H7 (cell line): ENCODE measurements at regions not wholly inside any gene's neighbourhood (a gene's known extent, or its start where the extent isn't known, plus 50 kb on each side); places are given as distances from the start of the nearest gene placed in this dataset.

ENCODE experiments used
- DNase-seq: peaks from one replicate; pipeline ENCODE4 v3.0.0; 2012
- H3K27me3 ChIP-seq: 2 replicates; pipeline ENCODE4 v1.6.0; 2011; ENCODE audit warnings: mild to moderate bottlenecking, low read length; ENCODE audit not compliant: control insufficient read depth, insufficient read depth
- H3K36me3 ChIP-seq: replicated peaks from 2 replicates; pipeline ENCODE4 v1.5.1; 2011; ENCODE audit warnings: low read length; ENCODE audit not compliant: control insufficient read depth, insufficient read depth
- H3K4me3 ChIP-seq: 2 replicates; pipeline ENCODE4 v1.5.1; 2011; ENCODE audit warnings: low read depth, mild to moderate bottlenecking, control low read depth, low read length, moderate library complexity; ENCODE audit not compliant: insufficient read depth

GRCh38 chr10:57973451-57973850 lies 294.2 kb downstream of the IPMK start:
- Histone ChIP-seq H3K36me3 (no peaks in the 10 kb centered on the region), H3K4me3 (no peak overlapping the region), H3K27me3 (no peaks in the 10 kb centered on the region)
- DNase-seq = no peak

- no peak overlapping the region for H3K4me3 ChIP-seq
- DNase-seq = no peak
- H3K36me3 ChIP-seq = no peaks in the 10 kb centered on the region
- H3K27me3 ChIP-seq = no peaks in the 10 kb centered on the region
Observed at GRCh38 chr10:57972783-57973182, 294.9 kb downstream of the IPMK start.

GRCh38 chr10:57968328-57969016 lies 299.2 kb downstream of the IPMK start:
- DNase-seq = no peak
- no peaks in the 10 kb centered on the region for H3K27me3 ChIP-seq
- no peaks in the 10 kb centered on the region for H3K36me3 ChIP-seq
- no peak overlapping the region for H3K4me3 ChIP-seq

GRCh38 chr10:57964351-57964750 lies 303.3 kb downstream of the IPMK start:
- DNase-seq = no peak
- Histone ChIP-seq H3K4me3 (no peak overlapping the region), H3K36me3 (no peaks in the 10 kb centered on the region), H3K27me3 (no peaks in the 10 kb centered on the region)

GRCh38 chr10:57963546-57963945 lies 304.1 kb downstream of the IPMK start:
- DNase-seq = no peak
- no peaks in the 10 kb centered on the region for H3K36me3 ChIP-seq
- H3K4me3 ChIP-seq = no peak overlapping the region
- no peaks in the 10 kb centered on the region for H3K27me3 ChIP-seq

- no peak for DNase-seq
- no peak overlapping the region for H3K4me3 ChIP-seq
- H3K27me3 ChIP-seq = no peaks in the 10 kb centered on the region
- H3K36me3 ChIP-seq = no peaks in the 10 kb centered on the region
Observed at GRCh38 chr10:57962839-57963238, 304.9 kb downstream of the IPMK start.

GRCh38 chr10:57961487-57961886 lies 306.2 kb downstream of the IPMK start:
- H3K36me3 ChIP-seq = no peaks in the 10 kb centered on the region
- H3K27me3 ChIP-seq = no peaks in the 10 kb centered on the region
- DNase-seq = no peak
- no peak overlapping the region for H3K4me3 ChIP-seq

- no peaks in the 10 kb centered on the region for H3K27me3 ChIP-seq
Observed at GRCh38 chr10:57960406-57960805, 307.3 kb downstream of the IPMK start.

GRCh38 chr10:57959318-57960006 lies 308.2 kb downstream of the IPMK start:
- DNase-seq = no peak
- Histone ChIP-seq H3K36me3 (no peaks in the 10 kb centered on the region), H3K27me3 (no peaks in the 10 kb centered on the region), H3K4me3 (no peak overlapping the region)

More at GRCh38 chr10:57960406-57960805, 307.3 kb downstream of the IPMK start:
- no peak overlapping the region for H3K4me3 ChIP-seq
- no peaks in the 10 kb centered on the region for H3K36me3 ChIP-seq
- DNase-seq = no peak

GRCh38 chr10:57955076-57955475 lies 312.6 kb downstream of the IPMK start:
- no peaks in the 10 kb centered on the region for H3K27me3 ChIP-seq
- H3K4me3 ChIP-seq = no peak overlapping the region
- H3K36me3 ChIP-seq = no peaks in the 10 kb centered on the region
- DNase-seq = no peak

- no peaks in the 10 kb centered on the region for H3K36me3 ChIP-seq
- H3K27me3 ChIP-seq = no peaks in the 10 kb centered on the region
- no peak for DNase-seq
Observed at GRCh38 chr10:57952741-57953140, 315.0 kb downstream of the IPMK start.

GRCh38 chr10:57950442-57950974 lies 317.2 kb downstream of the IPMK start:
- DNase-seq = no peak
- no peaks in the 10 kb centered on the region for H3K36me3 ChIP-seq
- H3K4me3 ChIP-seq = no peak overlapping the region

More at GRCh38 chr10:57952741-57953140, 315.0 kb downstream of the IPMK start:
- H3K4me3 ChIP-seq = no peak overlapping the region

GRCh38 chr10:57948796-57949195 lies 318.9 kb downstream of the IPMK start:
- DNase-seq = no peak
- Histone ChIP-seq H3K27me3 (no peaks in the 10 kb centered on the region), H3K4me3 (no peak overlapping the region), H3K36me3 (no peaks in the 10 kb centered on the region)

More at GRCh38 chr10:57950442-57950974, 317.2 kb downstream of the IPMK start:
- no peaks in the 10 kb centered on the region for H3K27me3 ChIP-seq

- H3K27me3 ChIP-seq = no peaks in the 10 kb centered on the region
- DNase-seq = no peak
- H3K36me3 ChIP-seq = no peaks in the 10 kb centered on the region
- no peak overlapping the region for H3K4me3 ChIP-seq
Observed at GRCh38 chr10:57946833-57947232, 320.9 kb downstream of the IPMK start.

- H3K36me3 ChIP-seq = no peaks in the 10 kb centered on the region
- no peak for DNase-seq
- H3K4me3 ChIP-seq = no peak overlapping the region
Observed at GRCh38 chr10:57943701-57944100, 324.0 kb downstream of the IPMK start.

More at GRCh38 chr10:57943701-57944100, 324.0 kb downstream of the IPMK start:
- H3K27me3 ChIP-seq = no peaks in the 10 kb centered on the region
